ENCODE measurements at regions not wholly inside any gene's neighbourhood (a gene's known extent, or its start where the extent isn't known, plus 50 kb on each side); places are given as distances from the start of the nearest gene placed in this dataset.

GRCh38 chr18:76153691-76154090 lies 341.4 kb downstream of the ZNF516 start:
- TF ChIP-seq CTCF (IDR thresholded peaks at IDR 0.05; ENCODE audit: low read depth, low read length), result no peak
- H3K36me3 ChIP-seq, result no peaks in the 10 kb centered on the region
- H3K4me3 ChIP-seq (ENCODE audit: low read depth, low read length), result no peak overlapping the region
- DNase-seq, result no peak
- no peaks in the 10 kb centered on the region for H3K27me3 ChIP-seq
- no peaks in the 10 kb centered on the region for H3K9me3 ChIP-seq
- H3K4me1 ChIP-seq, result no peaks in the 10 kb centered on the region

- no peaks in the 10 kb centered on the region for H3K36me3 ChIP-seq
- DNase-seq, result no peak
- no peak for TF ChIP-seq CTCF (IDR thresholded peaks at IDR 0.05; ENCODE audit: low read depth, low read length)
- H3K27me3 ChIP-seq, result no peaks in the 10 kb centered on the region
- H3K4me1 ChIP-seq, result no peaks in the 10 kb centered on the region
- H3K9me3 ChIP-seq, result no peaks in the 10 kb centered on the region
- no peak overlapping the region for H3K4me3 ChIP-seq (ENCODE audit: low read depth, low read length)
Measured at GRCh38 chr18:76149734-76150133, 345.3 kb downstream of the ZNF516 start.

- H3K27me3 ChIP-seq, result no peaks in the 10 kb centered on the region
- H3K4me1 ChIP-seq, result no peaks in the 10 kb centered on the region
- H3K4me3 ChIP-seq (ENCODE audit: low read depth, low read length), result no peak overlapping the region
- H3K36me3 ChIP-seq, result no peaks in the 10 kb centered on the region
- no peak for DNase-seq
- H3K9me3 ChIP-seq, result no peaks in the 10 kb centered on the region
- TF ChIP-seq CTCF (IDR thresholded peaks at IDR 0.05; ENCODE audit: low read depth, low read length), result no peak
Measured at GRCh38 chr18:76149284-76149683, 345.8 kb downstream of the ZNF516 start.

GRCh38 chr18:76145521-76146376 lies 349.3 kb downstream of the ZNF516 start:
- no peak for TF ChIP-seq CTCF (IDR thresholded peaks at IDR 0.05; ENCODE audit: low read depth, low read length)
- Histone ChIP-seq H3K9me3 (no peaks in the 10 kb centered on the region), H3K36me3 (no peaks in the 10 kb centered on the region), H3K4me1 (no peaks in the 10 kb centered on the region), H3K4me3 (ENCODE audit: low read depth, low read length) (no peak overlapping the region), H3K27me3 (no peaks in the 10 kb centered on the region)
- DNase-seq, result no peak

GRCh38 chr18:76144844-76145243 lies 350.2 kb downstream of the ZNF516 start:
- Histone ChIP-seq H3K4me3 (ENCODE audit: low read depth, low read length) (no peak overlapping the region), H3K27me3 (no peaks in the 10 kb centered on the region), H3K4me1 (no peaks in the 10 kb centered on the region), H3K36me3 (no peaks in the 10 kb centered on the region), H3K9me3 (no peaks in the 10 kb centered on the region)
- no peak for DNase-seq
- no peak for TF ChIP-seq CTCF (IDR thresholded peaks at IDR 0.05; ENCODE audit: low read depth, low read length)

GRCh38 chr18:76142611-76143010 lies 352.4 kb downstream of the ZNF516 start:
- Histone ChIP-seq H3K4me3 (ENCODE audit: low read depth, low read length) (no peak overlapping the region), H3K4me1 (no peaks in the 10 kb centered on the region), H3K9me3 (no peaks in the 10 kb centered on the region), H3K36me3 (no peaks in the 10 kb centered on the region), H3K27me3 (no peaks in the 10 kb centered on the region)
- no peak for DNase-seq
- no peak for TF ChIP-seq CTCF (IDR thresholded peaks at IDR 0.05; ENCODE audit: low read depth, low read length)

All from BE2C (cell line).